H9 (cell line): ENCODE measurements at regions not wholly inside any gene's neighbourhood (a gene's known extent, or its start where the extent isn't known, plus 50 kb on each side); places are given as distances from the start of the nearest gene placed in this dataset.
A peak's percentile ranks its signal among the peaks of the same experiment; 100 is the strongest.

Source experiments
- DNase-seq: peaks from one replicate; pipeline ENCODE4 v3.0.0-alpha.2; 2017
- H2AFZ ChIP-seq: one replicate; pipeline ENCODE4 v1.6.1; 2013; ENCODE audit warnings: mild to moderate bottlenecking, low read length, control low read depth, moderate library complexity
- H2AK5ac ChIP-seq: 2 replicates; pipeline ENCODE4 v1.6.1; 2013; ENCODE audit warnings: low read length, control low read depth, mixed read lengths; ENCODE audit not compliant: insufficient read length
- H2BK120ac ChIP-seq: one replicate; pipeline ENCODE4 v1.6.1; 2013; ENCODE audit warnings: low read depth, mild to moderate bottlenecking, low read length, control low read depth, inconsistent platforms; ENCODE audit not compliant: poor library complexity, severe bottlenecking
- H2BK12ac ChIP-seq: 2 replicates; pipeline ENCODE4 v1.6.1; 2013; ENCODE audit warnings: low read length, control low read depth, mixed read lengths, low read depth; ENCODE audit not compliant: insufficient read length
- H2BK15ac ChIP-seq: 2 replicates; pipeline ENCODE4 v1.6.1; 2013; ENCODE audit warnings: low read depth, low read length, control low read depth
- H2BK20ac ChIP-seq: one replicate; pipeline ENCODE4 v1.6.1; 2013; ENCODE audit warnings: low read depth, mild to moderate bottlenecking, low read length, control low read depth, inconsistent platforms; ENCODE audit not compliant: poor library complexity, severe bottlenecking
- H2BK5ac ChIP-seq: 2 replicates; pipeline ENCODE4 v1.6.1; 2013; ENCODE audit warnings: low read length, control low read depth, mixed read lengths; ENCODE audit not compliant: insufficient read length
- H3K14ac ChIP-seq: 2 replicates; pipeline ENCODE4 v1.6.1; 2013; ENCODE audit warnings: low read length, control low read depth; ENCODE audit not compliant: insufficient read depth
- H3K18ac ChIP-seq: 2 replicates; pipeline ENCODE4 v1.6.1; 2013; ENCODE audit warnings: low read depth, mild to moderate bottlenecking, mixed read lengths, low read length, control low read depth; ENCODE audit not compliant: insufficient read length
- H3K23ac ChIP-seq: 2 replicates; pipeline ENCODE4 v1.6.1; 2013; ENCODE audit warnings: low read length, control low read depth, mixed read lengths, low read depth; ENCODE audit not compliant: insufficient read length
- H3K23me2 ChIP-seq: 2 replicates; pipeline ENCODE4 v1.6.1; 2013; ENCODE audit warnings: low read depth, mild to moderate bottlenecking, mixed read lengths, low read length, control low read depth; ENCODE audit not compliant: insufficient read length, poor library complexity, severe bottlenecking
- H3K27ac ChIP-seq: 2 replicates; pipeline ENCODE4 v1.5.1; 2013; ENCODE audit warnings: low read length, control low read depth, mixed read lengths, low read depth; ENCODE audit not compliant: insufficient read length
- H3K27me3 ChIP-seq: 2 replicates; pipeline ENCODE4 v1.6.1; 2013; ENCODE audit warnings: low read length, control low read depth, inconsistent platforms; ENCODE audit not compliant: insufficient read depth
- H3K4ac ChIP-seq: 2 replicates; pipeline ENCODE4 v1.6.1; 2013; ENCODE audit warnings: low read depth, mild to moderate bottlenecking, control low read depth, inconsistent platforms, low read length, moderate library complexity
- H3K4me1 ChIP-seq: 2 replicates; pipeline ENCODE4 v1.6.1; 2013; ENCODE audit warnings: low read length, control low read depth, inconsistent platforms; ENCODE audit not compliant: insufficient read depth
- H3K4me2 ChIP-seq: 2 replicates; pipeline ENCODE4 v1.6.1; 2013; ENCODE audit warnings: low read length, control low read depth, mixed read lengths; ENCODE audit not compliant: insufficient read length, insufficient read depth
- H3K56ac ChIP-seq: 2 replicates; pipeline ENCODE4 v1.6.1; 2013; ENCODE audit warnings: low read depth, mild to moderate bottlenecking, mixed read lengths, low read length, control low read depth; ENCODE audit not compliant: insufficient read length
- H3K79me1 ChIP-seq: 2 replicates; pipeline ENCODE4 v1.6.1; 2013; ENCODE audit warnings: low read depth, mild to moderate bottlenecking, moderate library complexity, low read length, control low read depth, inconsistent platforms; ENCODE audit not compliant: insufficient read depth, poor library complexity, severe bottlenecking
- H3K79me2 ChIP-seq: 2 replicates; pipeline ENCODE4 v1.6.1; 2013; ENCODE audit warnings: low read length, control low read depth, inconsistent platforms; ENCODE audit not compliant: insufficient read depth
- H3K9ac ChIP-seq: 2 replicates; pipeline ENCODE4 v1.6.1; 2013; ENCODE audit warnings: low read length, control low read depth, mixed read lengths; ENCODE audit not compliant: insufficient read length; ENCODE audit errors: extremely low read depth
- H3K9me3 ChIP-seq: one replicate; pipeline ENCODE4 v1.6.1; 2013; ENCODE audit warnings: low read depth, low read length, inconsistent platforms; ENCODE audit not compliant: control insufficient read depth
- H3T11ph ChIP-seq: one replicate; pipeline ENCODE4 v1.6.1; 2013; ENCODE audit warnings: mild to moderate bottlenecking, low read length, control low read depth, inconsistent platforms
- H4K20me1 ChIP-seq: one replicate; pipeline ENCODE4 v1.6.1; 2013; ENCODE audit not compliant: control insufficient read depth, insufficient read length, insufficient read depth
- H4K5ac ChIP-seq: 2 replicates; pipeline ENCODE4 v1.6.1; 2013; ENCODE audit warnings: low read depth, mild to moderate bottlenecking, mixed read lengths, low read length, control low read depth; ENCODE audit not compliant: insufficient read length
- H4K8ac ChIP-seq: replicated peaks from 2 replicates; pipeline ENCODE4 v1.6.1; 2013; ENCODE audit warnings: low read length, control low read depth, mixed read lengths, low read depth; ENCODE audit not compliant: insufficient read length
- H4K91ac ChIP-seq: 2 replicates; pipeline ENCODE4 v1.6.1; 2013; ENCODE audit warnings: low read depth, mild to moderate bottlenecking, moderate library complexity, mixed read lengths, low read length, control low read depth; ENCODE audit not compliant: insufficient read length
- H3K27ac Mint-ChIP-seq, 3 experiments: 2 replicates in 2 of 3; 3 replicates in 1 of 3; pipeline ENCODE4 v1.8.0; 2020 to 2021; ENCODE audit warnings: mixed read lengths in 3 of 3, mild to moderate bottlenecking in 1 of 3, moderate library complexity in 1 of 3
- H3K27me3 Mint-ChIP-seq: 2 replicates; pipeline ENCODE4 v1.8.0; 2021; ENCODE audit warnings: low read depth, mild to moderate bottlenecking, moderate library complexity, mixed read lengths
- H3K36me3 Mint-ChIP-seq, 3 experiments: 2 replicates in 2 of 3; 3 replicates in 1 of 3; pipeline ENCODE4 v1.8.0; 2020 to 2021; ENCODE audit warnings: low read depth in 3 of 3, mixed read lengths in 3 of 3; ENCODE audit not compliant: insufficient read depth in 1 of 3
- H3K4me1 Mint-ChIP-seq, 2 experiments: 2 replicates each; pipeline ENCODE4 v1.8.0; 2020; ENCODE audit warnings: mixed read lengths in 2 of 2
- H3K4me3 Mint-ChIP-seq, 2 experiments: 2 replicates in 1 of 2; 3 replicates in 1 of 2; pipeline ENCODE4 v1.8.0; 2020 to 2021; ENCODE audit warnings: mild to moderate bottlenecking in 2 of 2, mixed read lengths in 2 of 2, moderate library complexity in 1 of 2
- H3K9me3 Mint-ChIP-seq, 2 experiments: 2 replicates in 1 of 2; 3 replicates in 1 of 2; pipeline ENCODE4 v1.8.0; 2020; ENCODE audit warnings: mild to moderate bottlenecking in 2 of 2, mixed read lengths in 2 of 2, moderate library complexity in 1 of 2
- CTCF ChIP-seq: fragments of 200-600 bp; sonication (generic); conservative IDR thresholded peaks from 3 replicates; pipeline ENCODE4 v1.8.0; 2021; ENCODE audit warnings: antibody characterized with exemption, mild to moderate bottlenecking
- WGBS: extraction: QIAGEN DNeasy Blood & Tissue Kit; methylation state at CpG from one replicate; pipeline ENCODE4 v1.1.7; 2013; ENCODE audit warnings: missing lambda C conversion rate, low lambda C conversion rate, mixed read lengths; ENCODE audit not compliant: insufficient read length; ENCODE audit errors: extremely low coverage; 5-methylcytosine and 5-hydroxymethylcytosine counted together

DNA sequence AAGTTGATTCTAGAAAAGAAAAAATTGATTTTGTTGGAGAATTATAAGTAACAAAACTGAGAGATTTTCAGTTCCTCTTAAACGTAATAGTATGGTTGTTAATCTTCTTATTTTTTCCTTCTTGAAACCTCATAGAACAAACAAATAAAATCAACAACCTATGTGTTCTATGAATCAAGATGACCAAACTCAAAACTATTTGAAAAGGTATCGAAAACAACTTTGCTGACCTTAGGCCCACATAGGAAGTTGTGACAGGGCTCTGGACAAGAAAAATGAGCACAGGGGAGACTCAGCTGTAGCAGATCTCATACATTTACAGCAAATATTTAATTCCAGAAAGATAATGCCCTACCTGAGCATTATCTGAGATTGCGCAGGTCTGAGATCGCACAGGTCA is 169.4 kb upstream of the CCNH start:
- H3K4me1 Mint-ChIP-seq = peaks cover 4 to 6% of the 10 kb centered on the region in 2 experiments; a peak in 2 of 4 replicates
- no peak overlapping the region for H4K91ac ChIP-seq
- no peak overlapping the region for H3K18ac ChIP-seq
- H3K56ac ChIP-seq = no peak overlapping the region
- H3K14ac ChIP-seq = no peak overlapping the region
- no peak overlapping the region for H2BK120ac ChIP-seq
- H3K4me1 ChIP-seq = no peaks in the 10 kb centered on the region
- H4K8ac ChIP-seq = no peak overlapping the region
- no peak overlapping the region for H2BK12ac ChIP-seq
- DNase-seq = no peak
- H4K20me1 ChIP-seq = no peaks in the 10 kb centered on the region
- no peak overlapping the region for H3K23ac ChIP-seq
- no peaks in the 10 kb centered on the region for H3K27me3 ChIP-seq
- no peak overlapping the region for H2AK5ac ChIP-seq
- no peaks in the 10 kb centered on the region for H3K27me3 Mint-ChIP-seq
- no peak overlapping the region for H2BK20ac ChIP-seq
- H3K9ac ChIP-seq = no peak overlapping the region
- no peaks in the 10 kb centered on the region for H3K9me3 ChIP-seq
- no peak overlapping the region for H2AFZ ChIP-seq
- H3T11ph ChIP-seq = peak overlapping the region; percentile 36
- no peaks in the 10 kb centered on the region for H3K79me1 ChIP-seq
- H4K5ac ChIP-seq = no peak overlapping the region
- H2BK15ac ChIP-seq = no peak overlapping the region
- H3K79me2 ChIP-seq = no peaks in the 10 kb centered on the region
- H3K4me2 ChIP-seq = no peak overlapping the region
- peak overlapping the region in 1 of 3 experiments; percentile 3; a peak in 1 of 7 replicates for H3K27ac Mint-ChIP-seq
- WGBS = no CpG with 5 or more reads among the region's 4 CpGs
- H3K4me3 Mint-ChIP-seq = no peak overlapping the region
- TF ChIP-seq CTCF = no peak
- peaks cover 0 to 2% (median 0%) of the 10 kb centered on the region in 3 experiments; a peak in 2 of 7 replicates for H3K36me3 Mint-ChIP-seq
- no peaks in the 10 kb centered on the region for H3K23me2 ChIP-seq
- no peak overlapping the region for H2BK5ac ChIP-seq
- H3K27ac ChIP-seq = no peak overlapping the region
- H3K9me3 Mint-ChIP-seq = peaks cover 3 to 4% of the 10 kb centered on the region in 2 experiments; a peak in 3 of 5 replicates
- no peak overlapping the region for H3K4ac ChIP-seq
